SJCRH30 (cell line): ENCODE measurements at regions not wholly inside any gene's neighbourhood (a gene's known extent, or its start where the extent isn't known, plus 50 kb on each side); places are given as distances from the start of the nearest gene placed in this dataset.

Experiments
- DNase-seq, 2 experiments: peaks; one replicate each; pipeline ENCODE4 v3.0.0-alpha.2; 2015 to 2020
- H3K27ac ChIP-seq: fragments of 250-450 bp; sonication (Bioruptor Pico); 2 replicates; pipeline ENCODE4 v1.5.1; 2020; ENCODE audit warnings: mild to moderate bottlenecking, moderate library complexity
- H3K27me3 ChIP-seq: fragments of 250-450 bp; sonication (Bioruptor Pico); 2 replicates; pipeline ENCODE4 v1.5.1; 2020; ENCODE audit warnings: mild to moderate bottlenecking, moderate library complexity
- H3K36me3 ChIP-seq: fragments of 250-450 bp; sonication (Bioruptor Pico); 2 replicates; pipeline ENCODE4 v1.5.1; 2020; ENCODE audit warnings: mild to moderate bottlenecking, moderate library complexity
- H3K4me1 ChIP-seq: fragments of 250-450 bp; sonication (Bioruptor Pico); 2 replicates; pipeline ENCODE4 v1.5.1; 2020; ENCODE audit warnings: mild to moderate bottlenecking, moderate library complexity
- H3K4me3 ChIP-seq: fragments of 250-450 bp; sonication (Bioruptor Pico); 2 replicates; pipeline ENCODE4 v1.5.1; 2020; ENCODE audit warnings: mild to moderate bottlenecking, moderate library complexity
- H3K9me3 ChIP-seq: fragments of 250-450 bp; sonication (Bioruptor Pico); replicated peaks from 2 replicates; pipeline ENCODE4 v1.5.1; 2020; ENCODE audit warnings: mild to moderate bottlenecking, moderate library complexity

GRCh38 chr12:92650228-92650822 lies 52.5 kb upstream of the PLEKHG7 start:
- no peak overlapping the region for H3K27ac ChIP-seq
- DNase-seq: no peak
- no peaks in the 10 kb centered on the region for H3K36me3 ChIP-seq
- no peaks in the 10 kb centered on the region for H3K27me3 ChIP-seq
- H3K4me3 ChIP-seq: no peak overlapping the region
- no peaks in the 10 kb centered on the region for H3K9me3 ChIP-seq
- no peaks in the 10 kb centered on the region for H3K4me1 ChIP-seq

- peak; percentile 60 to 82 for DNase-seq
- Histone ChIP-seq H3K36me3 (no peaks in the 10 kb centered on the region), H3K27ac (no peak overlapping the region), H3K27me3 (no peaks in the 10 kb centered on the region), H3K4me1 (no peaks in the 10 kb centered on the region), H3K9me3 (no peaks in the 10 kb centered on the region), H3K4me3 (no peak overlapping the region)
Observed at GRCh38 chr12:92649511-92650227, 53.1 kb upstream of the PLEKHG7 start.

- Histone ChIP-seq H3K9me3 (no peaks in the 10 kb centered on the region), H3K27me3 (no peaks in the 10 kb centered on the region), H3K36me3 (no peaks in the 10 kb centered on the region), H3K27ac (no peak overlapping the region), H3K4me3 (no peak overlapping the region), H3K4me1 (no peaks in the 10 kb centered on the region)
- no peak for DNase-seq
Observed at GRCh38 chr12:92648242-92649031, 54.4 kb upstream of the PLEKHG7 start.

GRCh38 chr12:92641291-92641690 lies 61.5 kb upstream of the PLEKHG7 start:
- Histone ChIP-seq H3K9me3 (no peaks in the 10 kb centered on the region), H3K27me3 (no peaks in the 10 kb centered on the region), H3K27ac (no peak overlapping the region), H3K36me3 (no peaks in the 10 kb centered on the region), H3K4me3 (no peak overlapping the region), H3K4me1 (no peaks in the 10 kb centered on the region)
- DNase-seq: no peak

- Histone ChIP-seq H3K4me3 (no peak overlapping the region), H3K9me3 (no peaks in the 10 kb centered on the region), H3K36me3 (no peaks in the 10 kb centered on the region), H3K27ac (no peak overlapping the region), H3K4me1 (no peaks in the 10 kb centered on the region), H3K27me3 (no peaks in the 10 kb centered on the region)
- DNase-seq: no peak
Observed at GRCh38 chr12:92640691-92641090, 62.1 kb upstream of the PLEKHG7 start.

GRCh38 chr12:92639017-92639416 lies 63.8 kb upstream of the PLEKHG7 start:
- H3K27me3 ChIP-seq: no peaks in the 10 kb centered on the region
- no peak overlapping the region for H3K27ac ChIP-seq
- H3K9me3 ChIP-seq: no peaks in the 10 kb centered on the region
- DNase-seq: no peak
- no peaks in the 10 kb centered on the region for H3K36me3 ChIP-seq
- H3K4me3 ChIP-seq: no peak overlapping the region
- H3K4me1 ChIP-seq: no peaks in the 10 kb centered on the region

- DNase-seq: no peak
- no peaks in the 10 kb centered on the region for H3K9me3 ChIP-seq
- H3K4me3 ChIP-seq: no peak overlapping the region
- no peak overlapping the region for H3K27ac ChIP-seq
- H3K27me3 ChIP-seq: no peaks in the 10 kb centered on the region
- H3K4me1 ChIP-seq: no peaks in the 10 kb centered on the region
- H3K36me3 ChIP-seq: no peaks in the 10 kb centered on the region
Observed at GRCh38 chr12:92634730-92635129, 68.1 kb upstream of the PLEKHG7 start.

GRCh38 chr12:92634202-92634601 lies 68.6 kb upstream of the PLEKHG7 start:
- no peak overlapping the region for H3K27ac ChIP-seq
- H3K9me3 ChIP-seq: no peaks in the 10 kb centered on the region
- H3K36me3 ChIP-seq: no peaks in the 10 kb centered on the region
- H3K27me3 ChIP-seq: no peaks in the 10 kb centered on the region
- DNase-seq: no peak
- no peak overlapping the region for H3K4me3 ChIP-seq
- no peaks in the 10 kb centered on the region for H3K4me1 ChIP-seq

- Histone ChIP-seq H3K36me3 (no peaks in the 10 kb centered on the region), H3K27ac (no peak overlapping the region), H3K9me3 (no peaks in the 10 kb centered on the region), H3K4me1 (no peaks in the 10 kb centered on the region; the same call in 1 of the 2 replicates), H3K27me3 (no peaks in the 10 kb centered on the region), H3K4me3 (no peak overlapping the region)
- DNase-seq: no peak
Observed at GRCh38 chr12:92630968-92631367, 71.8 kb upstream of the PLEKHG7 start.

- Histone ChIP-seq H3K9me3 (no peaks in the 10 kb centered on the region), H3K27ac (no peak overlapping the region), H3K36me3 (no peaks in the 10 kb centered on the region), H3K4me3 (no peak overlapping the region), H3K27me3 (no peaks in the 10 kb centered on the region), H3K4me1 (peaks cover 5% of the 10 kb centered on the region; the same call in 1 of the 2 replicates)
- DNase-seq: peak in 1 of 2 experiments; percentile 47
Observed at GRCh38 chr12:92629349-92630065, 73.3 kb upstream of the PLEKHG7 start.

- no peak for DNase-seq
- Histone ChIP-seq H3K4me1 (peaks cover 14% of the 10 kb centered on the region), H3K27me3 (no peaks in the 10 kb centered on the region), H3K36me3 (no peaks in the 10 kb centered on the region), H3K9me3 (no peaks in the 10 kb centered on the region), H3K27ac (no peak overlapping the region), H3K4me3 (no peak overlapping the region)
Observed at GRCh38 chr12:92628476-92628875, 74.3 kb upstream of the PLEKHG7 start.

GRCh38 chr12:92627511-92627910 lies 75.3 kb upstream of the PLEKHG7 start:
- no peak for DNase-seq
- H3K27ac ChIP-seq: no peak overlapping the region
- H3K4me3 ChIP-seq: no peak overlapping the region
- peaks cover 15% of the 10 kb centered on the region for H3K4me1 ChIP-seq
- H3K9me3 ChIP-seq: no peaks in the 10 kb centered on the region
- no peaks in the 10 kb centered on the region for H3K27me3 ChIP-seq
- no peaks in the 10 kb centered on the region for H3K36me3 ChIP-seq

- Histone ChIP-seq H3K4me1 (peaks cover 15% of the 10 kb centered on the region), H3K4me3 (no peak overlapping the region), H3K27ac (no peak overlapping the region), H3K36me3 (no peaks in the 10 kb centered on the region), H3K27me3 (no peaks in the 10 kb centered on the region), H3K9me3 (no peaks in the 10 kb centered on the region)
- DNase-seq: no peak
Observed at GRCh38 chr12:92625639-92626310, 77.0 kb upstream of the PLEKHG7 start.

GRCh38 chr12:92624236-92624635 lies 78.6 kb upstream of the PLEKHG7 start:
- H3K27ac ChIP-seq: no peak overlapping the region
- DNase-seq: peak; percentile 18 to 40

More at GRCh38 chr12:92624236-92624635, 78.6 kb upstream of the PLEKHG7 start:
- Histone ChIP-seq H3K4me1 (peaks cover 18% of the 10 kb centered on the region), H3K4me3 (no peak overlapping the region), H3K36me3 (no peaks in the 10 kb centered on the region), H3K9me3 (no peaks in the 10 kb centered on the region), H3K27me3 (no peaks in the 10 kb centered on the region)
